ENCODE measurements at regions not wholly inside any gene's neighbourhood (a gene's known extent, or its start where the extent isn't known, plus 50 kb on each side); places are given as distances from the start of the nearest gene placed in this dataset.
A peak's percentile ranks its signal among the peaks of the same experiment; 100 is the strongest.
"Not testable (repeated sequence)": the region's sequence is repeated elsewhere in the genome, so short reads cannot be mapped to it uniquely, and the experiment has no call there.

GRCh38 chr13:61944329-61944929 is 528.8 kb upstream of the PCDH20 start:
- no peak for DNase-seq

GRCh38 chr13:61935710-61936109 is 520.1 kb upstream of the PCDH20 start:
- DNase-seq = no peak

- DNase-seq = no peak
Measured at GRCh38 chr13:61927648-61928047, 512.0 kb upstream of the PCDH20 start.

DNA sequence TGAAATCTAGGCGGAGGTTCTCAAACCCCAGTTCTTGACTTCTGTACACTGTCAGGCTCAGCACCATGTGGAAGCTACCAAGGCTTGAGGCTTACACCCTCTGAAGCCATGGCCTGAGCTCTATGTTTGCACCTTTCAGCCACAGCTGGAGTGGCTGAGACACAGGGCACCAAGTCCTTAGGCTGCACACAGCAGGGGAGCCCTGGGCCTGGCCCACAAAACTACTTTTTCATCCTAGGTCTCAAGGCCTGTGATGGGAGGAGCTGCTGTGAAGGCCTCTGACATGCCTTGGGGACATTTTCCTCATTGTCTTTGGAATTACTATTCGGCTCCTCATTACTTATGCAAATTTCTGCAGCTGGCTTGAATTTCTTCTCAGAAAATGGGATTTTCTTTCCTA is 503.2 kb upstream of the PCDH20 start:
- no peak for DNase-seq

GRCh38 chr13:61916483-61916882 is 500.8 kb upstream of the PCDH20 start:
- no peak for DNase-seq

- DNase-seq = no peak
Measured at GRCh38 chr13:61913183-61913582, 497.5 kb upstream of the PCDH20 start.

DNA sequence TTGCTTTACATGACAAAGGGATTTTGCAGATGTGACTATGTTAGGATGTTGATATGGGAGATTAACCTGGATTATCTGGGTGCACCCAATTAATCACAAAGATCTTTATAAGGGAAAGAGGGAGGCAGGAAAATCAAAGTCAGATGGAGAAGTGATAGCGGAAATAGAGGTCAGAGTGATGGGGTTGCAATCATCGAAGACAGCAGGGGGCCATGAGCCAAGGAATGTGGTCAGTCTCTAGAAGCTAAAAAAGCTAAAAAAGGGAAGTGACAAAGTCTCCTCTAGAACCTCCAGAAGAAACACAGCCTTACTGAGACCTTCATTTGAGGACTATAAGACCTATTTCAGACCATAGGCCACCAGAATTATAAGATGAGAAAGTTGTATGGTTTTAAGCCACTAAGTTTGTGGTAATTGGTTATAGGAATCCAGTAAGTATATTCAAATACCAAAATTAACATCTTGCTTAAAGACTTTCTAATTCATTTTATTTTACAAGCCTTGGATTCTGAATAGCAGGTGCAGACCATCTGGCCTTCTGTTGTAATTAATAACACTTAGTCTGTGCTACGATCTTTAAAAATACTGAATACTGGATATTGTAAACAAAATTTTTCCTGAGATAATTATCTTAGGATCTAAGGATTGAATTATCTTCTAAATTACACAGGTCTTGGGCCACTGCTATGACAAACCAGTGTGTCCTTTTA is 493.4 kb upstream of the PCDH20 start:
- no peak for DNase-seq

- no peak for DNase-seq
Measured at GRCh38 chr13:61905054-61905453, 489.4 kb upstream of the PCDH20 start.

DNA sequence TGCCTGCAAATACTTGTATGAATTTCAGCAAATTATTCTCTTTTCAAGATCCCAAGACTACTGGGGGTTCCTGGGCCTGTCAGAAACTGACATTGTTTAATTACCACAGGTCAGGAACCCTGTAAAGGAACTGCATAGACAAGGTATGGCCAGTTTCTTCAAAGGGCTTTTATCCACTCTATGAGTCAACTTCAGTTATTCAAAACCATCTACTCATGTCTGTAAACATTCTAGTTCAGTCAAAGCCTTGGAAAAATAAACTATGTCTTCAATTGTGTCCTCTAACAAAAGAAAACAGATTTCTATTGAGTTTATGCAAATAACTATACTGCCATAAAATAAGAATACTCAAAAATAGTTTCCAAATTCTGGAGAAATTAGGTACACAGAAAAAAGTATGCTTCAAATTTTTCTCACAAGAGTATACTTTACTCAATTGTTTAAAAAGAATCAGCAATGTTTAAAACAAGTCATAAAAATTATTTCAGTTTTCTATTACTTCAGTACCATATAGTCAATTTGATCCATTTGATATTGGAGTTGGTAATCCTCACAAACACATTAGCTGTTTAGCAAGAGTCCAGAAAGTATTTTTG is 486.4 kb upstream of the PCDH20 start:
- no peak for DNase-seq

GRCh38 chr13:61900033-61900432 is 484.4 kb upstream of the PCDH20 start:
- no peak for DNase-seq

GRCh38 chr13:61898207-61898606 is 482.6 kb upstream of the PCDH20 start:
- DNase-seq = no peak

- no peak for DNase-seq
Measured at GRCh38 chr13:61891401-61891800, 475.8 kb upstream of the PCDH20 start.

DNA sequence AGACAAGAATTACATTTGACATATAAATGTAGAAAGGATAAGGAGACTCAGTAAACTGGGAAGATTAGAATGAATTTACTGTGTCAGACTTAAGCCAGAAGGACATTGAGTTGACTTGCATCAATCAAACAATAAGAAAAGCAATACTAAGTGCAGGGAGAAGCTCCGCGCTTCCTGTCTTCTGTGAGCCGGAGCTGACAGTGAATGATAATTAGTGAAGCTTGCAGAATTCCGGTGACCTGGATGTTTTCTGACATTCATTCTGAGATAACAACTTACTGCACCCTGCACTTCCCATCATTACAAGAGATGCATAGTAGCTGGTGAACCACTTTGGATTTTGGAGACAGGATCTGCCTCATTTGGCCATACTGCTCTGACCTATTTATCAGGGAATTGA is 469.2 kb upstream of the PCDH20 start:
- DNase-seq = no peak

GRCh38 chr13:61880578-61881283 is 465.1 kb upstream of the PCDH20 start:
- DNase-seq = peak; percentile 60

GRCh38 chr13:61878565-61878964 is 462.9 kb upstream of the PCDH20 start:
- DNase-seq = not testable (repeated sequence)

DNA sequence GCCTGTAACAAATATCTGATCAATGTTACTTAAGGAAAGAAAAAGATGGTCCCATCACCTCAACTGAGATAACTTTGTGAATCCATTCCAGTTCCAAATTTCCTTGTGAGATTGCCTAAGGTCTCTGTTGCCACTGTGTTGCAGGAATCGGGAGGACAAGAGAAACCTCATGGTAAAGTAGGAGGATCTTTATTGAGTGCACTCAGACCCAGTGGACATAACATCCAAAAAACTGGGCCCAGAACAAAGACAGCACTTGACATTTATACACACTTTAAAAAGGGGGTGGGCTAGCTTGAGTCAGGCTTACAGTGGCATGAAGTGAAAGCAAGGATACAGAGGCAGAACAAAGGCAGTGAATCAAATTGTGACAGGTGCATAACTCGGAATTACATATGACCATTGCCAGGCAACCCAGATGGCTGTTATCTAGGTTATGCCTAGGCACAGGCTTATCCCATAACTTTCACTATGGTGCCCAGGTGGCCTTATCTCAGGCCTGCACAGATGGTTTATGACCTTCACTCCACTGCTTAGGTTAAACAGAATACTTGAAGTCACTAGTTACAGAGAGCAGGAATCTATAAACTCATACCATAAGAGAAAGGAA is 459.4 kb upstream of the PCDH20 start:
- no peak for DNase-seq

DNA sequence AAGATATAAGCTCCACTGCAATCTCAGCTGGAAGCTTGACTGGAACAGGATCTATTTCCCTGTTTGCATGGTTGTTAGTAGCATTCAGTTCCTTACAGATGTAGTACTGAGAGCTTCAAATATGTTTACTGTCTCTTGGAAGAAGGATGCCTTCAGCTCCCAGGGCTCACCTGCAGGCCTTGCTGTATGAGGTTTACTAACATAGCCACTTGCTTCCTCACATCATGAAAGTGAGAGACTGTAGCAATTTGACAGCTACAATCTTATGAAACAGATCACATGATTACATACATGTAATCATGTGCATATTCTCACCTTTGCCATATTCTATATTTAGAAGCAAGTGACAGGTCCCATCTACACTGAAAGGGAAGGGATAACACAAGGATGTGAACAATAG is 458.1 kb upstream of the PCDH20 start:
- DNase-seq = no peak

- DNase-seq = no peak
Measured at GRCh38 chr13:61857198-61857597, 441.5 kb upstream of the PCDH20 start.

GRCh38 chr13:61852116-61852619 is 436.5 kb upstream of the PCDH20 start:
- DNase-seq = no peak

GRCh38 chr13:61850794-61851193 is 435.1 kb upstream of the PCDH20 start:
- no peak for DNase-seq

DNA sequence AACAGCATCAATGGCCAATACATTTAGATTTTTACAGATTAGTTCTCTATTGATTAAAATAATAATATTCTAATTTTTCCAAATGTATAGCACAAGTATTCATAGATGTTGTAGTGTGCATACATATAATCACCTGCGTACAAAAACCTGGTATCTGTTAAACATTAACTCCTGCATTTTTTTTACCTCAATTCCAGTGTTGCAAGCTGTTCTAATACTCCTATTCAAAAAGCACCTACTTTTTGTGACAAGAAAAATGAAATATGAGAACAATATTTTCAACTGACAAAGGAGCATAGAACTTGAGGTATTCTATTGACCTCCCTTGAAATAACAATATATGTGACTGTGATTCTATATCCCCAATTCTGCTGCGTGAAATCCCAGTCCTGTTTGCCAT is 422.9 kb upstream of the PCDH20 start:
- no peak for DNase-seq

DNA sequence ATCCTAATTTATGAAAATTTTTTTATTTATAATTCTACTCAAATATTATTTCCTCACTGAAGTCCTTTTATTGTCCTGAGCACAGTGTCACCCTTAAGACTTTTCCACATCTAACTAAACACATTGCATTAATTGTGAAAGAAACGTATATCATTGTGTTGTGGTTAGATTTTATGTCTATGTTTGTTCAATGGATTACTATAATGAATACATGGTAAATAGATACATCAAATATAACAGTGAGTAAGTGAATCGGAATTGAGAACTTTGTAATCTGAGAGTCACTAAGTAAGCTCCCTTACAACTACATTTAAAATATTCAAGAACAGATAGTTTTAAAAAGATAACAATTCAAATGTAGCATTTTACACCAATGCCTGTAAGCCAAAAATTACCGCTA is 417.6 kb upstream of the PCDH20 start:
- no peak for DNase-seq

GRCh38 chr13:61831026-61831425 is 415.4 kb upstream of the PCDH20 start:
- DNase-seq = no peak
